Body of pancreas (tissue), 4 donors: ENCODE measurements at regions not wholly inside any gene's neighbourhood (a gene's known extent, or its start where the extent isn't known, plus 50 kb on each side); places are given as distances from the start of the nearest gene placed in this dataset.

Experiments
- ATAC-seq: fragments of 150-250 bp; one replicate; pipeline ENCODE4 v1.9.1; 2016
- DNase-seq, 4 donors: peaks; one replicate each; pipeline ENCODE4 v3.0.0-alpha.2; 2019
- H3K27ac ChIP-seq, 4 donors: fragments of 200-600 bp; sonication (generic); 1 replicate in 3 of 4; 2 replicates in 1 of 4; pipeline versions ENCODE4 v1.5.1 to v1.6.1; 2016 to 2019; ENCODE audit warnings: mild to moderate bottlenecking in 1 of 4, mixed read lengths in 1 of 4, moderate library complexity in 1 of 4
- H3K27me3 ChIP-seq, 2 donors: fragments of 200-600 bp; sonication (generic); one replicate each; pipeline ENCODE4 v1.6.0; 2016; ENCODE audit warnings: mild to moderate bottlenecking in 1 of 2
- H3K36me3 ChIP-seq, 2 donors: fragments of 200-600 bp; sonication (generic); replicated peaks in 1 of 2; 2 replicates each; pipeline ENCODE4 v1.5.1; 2016; ENCODE audit warnings: low read depth in 2 of 2; ENCODE audit not compliant: insufficient read depth in 1 of 2
- H3K4me1 ChIP-seq: fragments of 200-600 bp; sonication (generic); one replicate; pipeline ENCODE4 v1.6.0; 2016
- H3K4me3 ChIP-seq, 2 donors: fragments of 200-600 bp; sonication (generic); 1 replicate in 1 of 2; 2 replicates in 1 of 2; pipeline ENCODE4 v1.5.1; 2016 to 2019
- H3K9me3 ChIP-seq, 3 donors: fragments of 200-600 bp; sonication (generic); 1 replicate in 2 of 3; 2 replicates in 1 of 3; pipeline ENCODE4 v1.5.1; 2016
- CTCF ChIP-seq, 7 experiments: fragments of 450-650 bp in 4 of 7; fragments of 200-600 bp in 3 of 7; sonication (generic) in 3 of 7; IDR thresholded peaks; one replicate each; pipeline ENCODE4 v1.5.1; 2016 to 2019; ENCODE audit warnings: antibody characterized with exemption in 7 of 7
- POLR2A ChIP-seq, 3 donors: fragments of 450-650 bp; IDR thresholded peaks; one replicate each; pipeline ENCODE4 v1.6.1; 2016; ENCODE audit warnings: antibody characterized with exemption in 3 of 3, mild to moderate bottlenecking in 2 of 3
- WGBS, 2 donors: methylation state at CpG; one replicate each; pipeline ENCODE4 v1.1.5; 2017; 5-methylcytosine and 5-hydroxymethylcytosine counted together
- intact Hi-C: fragments of 100-400 bp; cut with DNase I; formaldehyde crosslinking; loops from one replicate; pipeline ENCODE4 v1.15.1; 2023

GRCh38 chr7:136051203-136051928 lies 74.2 kb upstream of the MTPN start:
- H3K9me3 ChIP-seq: no peaks in the 10 kb centered on the region
- no peak overlapping the region for H3K27ac ChIP-seq
- no peaks in the 10 kb centered on the region for H3K27me3 ChIP-seq
- WGBS, 2 donors: 84 to 85% methylated on average over 6 of the region's 6 CpGs
- H3K36me3 ChIP-seq: no peaks in the 10 kb centered on the region
- no peak overlapping the region for H3K4me3 ChIP-seq
- DNase-seq (no peak), ATAC-seq (no peak)
- intact Hi-C loops: no loop called here
- TF ChIP-seq CTCF (IDR thresholded peaks at IDR 0.05): no peak
- TF ChIP-seq POLR2A (IDR thresholded peaks at IDR 0.05): no peak
- no peaks in the 10 kb centered on the region for H3K4me1 ChIP-seq

DNA sequence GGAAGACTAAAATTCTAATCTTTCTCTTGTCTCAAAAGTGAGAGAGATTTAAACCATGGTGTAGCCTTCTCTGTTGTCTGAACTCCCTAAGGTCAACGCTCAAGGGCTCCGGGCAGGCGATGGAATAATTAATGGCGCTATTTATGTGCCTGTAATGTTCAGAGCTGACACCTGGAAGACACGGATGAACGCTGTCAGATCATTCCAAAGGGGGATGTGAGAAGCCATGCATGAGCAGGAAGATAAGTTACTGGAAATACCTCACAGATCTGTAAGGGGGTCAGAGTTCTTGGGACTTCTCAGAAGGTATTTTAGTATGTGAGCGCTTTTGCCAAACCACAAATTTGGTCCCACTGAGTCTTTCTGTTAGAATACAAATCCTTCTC lies 73.3 kb upstream of the MTPN start:
- Histone ChIP-seq H3K36me3 (no peaks in the 10 kb centered on the region), H3K4me3 (no peak overlapping the region), H3K9me3 (no peaks in the 10 kb centered on the region), H3K27me3 (no peaks in the 10 kb centered on the region), H3K4me1 (no peaks in the 10 kb centered on the region), H3K27ac (no peak overlapping the region)
- DNase-seq: no peak
- intact Hi-C loops: no loop called here
- no peak for TF ChIP-seq CTCF (IDR thresholded peaks at IDR 0.05)
- TF ChIP-seq POLR2A (IDR thresholded peaks at IDR 0.05): no peak
- ATAC-seq: no peak
- 68 to 76% methylated on average over 7 of the region's 7 CpGs for WGBS, 2 donors

DNA sequence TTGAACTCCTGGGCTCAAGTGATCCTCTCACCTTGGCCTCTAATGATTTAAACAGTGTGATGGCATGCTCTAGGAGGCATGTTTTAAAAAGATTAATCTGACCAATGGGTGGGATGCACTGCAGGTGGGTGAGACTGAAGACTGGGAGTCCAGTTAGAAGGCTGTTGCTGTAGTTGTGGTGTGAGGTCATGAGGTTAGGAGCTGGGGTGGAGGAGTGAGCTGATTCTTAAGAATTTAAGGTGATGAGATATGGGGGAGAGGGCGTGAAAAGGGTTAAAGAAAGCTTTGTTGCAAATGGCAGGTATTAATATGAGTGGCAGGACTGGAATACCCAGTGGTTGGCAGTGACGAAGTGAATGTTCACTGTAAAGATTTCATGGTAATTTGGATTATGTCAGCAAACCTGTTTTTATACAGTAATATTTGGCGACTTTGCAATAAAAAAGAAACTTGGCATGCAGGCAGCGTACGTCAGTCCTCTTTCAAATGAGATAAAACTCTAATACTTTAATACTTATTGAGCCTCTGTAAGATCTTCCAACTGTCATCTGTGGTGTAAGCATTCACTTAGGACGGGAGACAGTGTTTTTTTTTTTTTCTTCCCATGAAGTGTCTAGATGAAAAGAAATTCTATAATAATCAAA lies 72.8 kb upstream of the MTPN start:
- no peaks in the 10 kb centered on the region for H3K9me3 ChIP-seq
- intact Hi-C loops: no loop called here
- DNase-seq (no peak), ATAC-seq (no peak)
- H3K4me1 ChIP-seq: no peaks in the 10 kb centered on the region
- H3K27ac ChIP-seq: no peak overlapping the region
- H3K27me3 ChIP-seq: no peaks in the 10 kb centered on the region
- no peaks in the 10 kb centered on the region for H3K36me3 ChIP-seq
- TF ChIP-seq CTCF (IDR thresholded peaks at IDR 0.05): no peak
- no peak for TF ChIP-seq POLR2A (IDR thresholded peaks at IDR 0.05)
- 46 to 48% methylated on average over 6 of the region's 6 CpGs for WGBS, 2 donors
- H3K4me3 ChIP-seq: no peak overlapping the region

- no peaks in the 10 kb centered on the region for H3K4me1 ChIP-seq
- no peaks in the 10 kb centered on the region for H3K9me3 ChIP-seq
- H3K27ac ChIP-seq: no peak overlapping the region
- intact Hi-C loops: no loop called here
- no peak for DNase-seq
- no peaks in the 10 kb centered on the region for H3K36me3 ChIP-seq
- ATAC-seq: no peak
- H3K27me3 ChIP-seq: no peaks in the 10 kb centered on the region
- WGBS, 2 donors: 56 to 59% methylated on average over 7 of the region's 7 CpGs
- H3K4me3 ChIP-seq: no peak overlapping the region
- TF ChIP-seq CTCF (IDR thresholded peaks at IDR 0.05): no peak
- TF ChIP-seq POLR2A (IDR thresholded peaks at IDR 0.05): no peak
These were observed 72.0 kb upstream of the MTPN start for GRCh38 chr7:136049117-136049516.

- ATAC-seq (no peak), DNase-seq (no peak)
- intact Hi-C loops: no loop called here
- no peak overlapping the region for H3K4me3 ChIP-seq
- TF ChIP-seq CTCF (IDR thresholded peaks at IDR 0.05): no peak
- no peak for TF ChIP-seq POLR2A (IDR thresholded peaks at IDR 0.05)
- H3K27me3 ChIP-seq: no peaks in the 10 kb centered on the region
- H3K27ac ChIP-seq: no peak overlapping the region
- no peaks in the 10 kb centered on the region for H3K36me3 ChIP-seq
- 53 to 56% methylated on average over 2 of the region's 2 CpGs for WGBS, 2 donors
- no peaks in the 10 kb centered on the region for H3K9me3 ChIP-seq
- no peaks in the 10 kb centered on the region for H3K4me1 ChIP-seq
These were observed 69.4 kb upstream of the MTPN start for GRCh38 chr7:136046548-136046947.
